ENCODE measurements at regions not wholly inside any gene's neighbourhood (a gene's known extent, or its start where the extent isn't known, plus 50 kb on each side); places are given as distances from the start of the nearest gene placed in this dataset.
"Not testable (repeated sequence)": the region's sequence is repeated elsewhere in the genome, so short reads cannot be mapped to it uniquely, and the experiment has no call there.

GRCh38 chr10:118812393-118812740 is 57.6 kb upstream of the CACUL1 start:
- TF ChIP-seq CTCF (conservative IDR thresholded peaks at IDR 0.05), result no peak
- H3K27ac ChIP-seq, result no peak overlapping the region

- H3K27ac ChIP-seq, result not testable (repeated sequence)
Observed at GRCh38 chr10:118813001-118813400, 58.2 kb upstream of the CACUL1 start.

GRCh38 chr10:118816471-118817168 is 61.9 kb upstream of the CACUL1 start:
- no peak for TF ChIP-seq CTCF (conservative IDR thresholded peaks at IDR 0.05)
- no peak overlapping the region for H3K27ac ChIP-seq

- no peak overlapping the region for H3K27ac ChIP-seq
- TF ChIP-seq CTCF (conservative IDR thresholded peaks at IDR 0.05), result no peak
Observed at GRCh38 chr10:118817328-118818068, 62.7 kb upstream of the CACUL1 start.

GRCh38 chr10:118818621-118819221 is 64.0 kb upstream of the CACUL1 start:
- no peak for TF ChIP-seq CTCF (conservative IDR thresholded peaks at IDR 0.05)
- no peak overlapping the region for H3K27ac ChIP-seq

- no peak for TF ChIP-seq CTCF (conservative IDR thresholded peaks at IDR 0.05)
- no peak overlapping the region for H3K27ac ChIP-seq
Observed at GRCh38 chr10:118820326-118821116, 65.8 kb upstream of the CACUL1 start.

- TF ChIP-seq CTCF (conservative IDR thresholded peaks at IDR 0.05), result no peak
- H3K27ac ChIP-seq, result no peak overlapping the region
Observed at GRCh38 chr10:118823256-118823907, 68.6 kb upstream of the CACUL1 start.

Data from VCaP (cell line).